CD4-positive, alpha-beta T cell (primary cell): ENCODE measurements at regions not wholly inside any gene's neighbourhood (a gene's known extent, or its start where the extent isn't known, plus 50 kb on each side); places are given as distances from the start of the nearest gene placed in this dataset.
"Not testable (repeated sequence)": the region's sequence is repeated elsewhere in the genome, so short reads cannot be mapped to it uniquely, and the experiment has no call there.

ENCODE experiments used
- ATAC-seq: fragments of 200-7000 bp; cut with Tn5 transposase; one replicate; pipeline ENCODE4 v1.10.0; 2022; ENCODE audit warnings: mild to moderate bottlenecking; ENCODE audit not compliant: poor library complexity
- CTCF ChIA-PET: fragments of 350-600 bp; sonication (Branson Sonifier 250); formaldehyde crosslinking; loops from one replicate; lab custom pipeline; 2021; ENCODE audit warnings: antibody characterized with exemption, inconsistent platforms; lab: Charles Lee
- POLR2A ChIA-PET: fragments of 350-600 bp; sonication (Branson Sonifier 250); formaldehyde crosslinking; loops from one replicate; lab custom pipeline; 2021; ENCODE audit warnings: antibody characterized with exemption, inconsistent platforms; lab: Charles Lee
- DNase-seq, 14 experiments: peaks; one replicate each; pipeline ENCODE4 v3.0.0-alpha.2; 2013 to 2020; ENCODE audit warnings: mixed read lengths in 2 of 14
- H3K27ac ChIP-seq, 2 donors: one replicate each; pipeline versions ENCODE4 v1.5.1 to v1.7.0; 2013; ENCODE audit warnings: low read length in 2 of 2, low read depth in 1 of 2, mild to moderate bottlenecking in 1 of 2
- H3K27me3 ChIP-seq, 2 experiments: 1 replicate in 1 of 2; 2 replicates in 1 of 2; pipeline versions ENCODE4 v1.6.1 to v1.7.0; 2013; ENCODE audit warnings: low read length in 2 of 2, control low read depth in 1 of 2, mild to moderate bottlenecking in 1 of 2, moderate library complexity in 1 of 2; ENCODE audit not compliant: insufficient read depth in 2 of 2, control insufficient read depth in 1 of 2
- H3K36me3 ChIP-seq: one replicate; pipeline ENCODE4 v1.6.1; 2013; ENCODE audit warnings: low read length, control low read depth; ENCODE audit not compliant: insufficient read depth
- H3K4me1 ChIP-seq: one replicate; pipeline ENCODE4 v1.6.1; 2013; ENCODE audit warnings: low read length, control low read depth; ENCODE audit not compliant: insufficient read depth
- H3K4me3 ChIP-seq: one replicate; pipeline ENCODE4 v1.5.1; 2013; ENCODE audit warnings: mild to moderate bottlenecking, low read length, moderate library complexity
- H3K9me3 ChIP-seq, 2 experiments: 1 replicate in 1 of 2; 2 replicates in 1 of 2; pipeline versions ENCODE4 v1.6.1 to v1.7.0; 2013; ENCODE audit warnings: low read length in 2 of 2, mild to moderate bottlenecking in 2 of 2, control low read depth in 1 of 2, moderate library complexity in 1 of 2; ENCODE audit not compliant: control insufficient read depth in 1 of 2, insufficient read depth in 1 of 2
- H3K27ac Mint-ChIP-seq: one replicate; pipeline ENCODE4 v1.8.0; 2020; ENCODE audit warnings: mixed read lengths
- H3K27me3 Mint-ChIP-seq: one replicate; pipeline ENCODE4 v1.8.0; 2021; ENCODE audit warnings: mixed read lengths
- H3K36me3 Mint-ChIP-seq: one replicate; pipeline ENCODE4 v1.8.0; 2021; ENCODE audit warnings: low read depth, mixed read lengths
- H3K4me1 Mint-ChIP-seq: one replicate; pipeline ENCODE4 v1.8.0; 2021; ENCODE audit warnings: low read depth, mixed read lengths
- H3K4me3 Mint-ChIP-seq: one replicate; pipeline ENCODE4 v1.8.0; 2020; ENCODE audit warnings: mild to moderate bottlenecking, mixed read lengths
- H3K9me3 Mint-ChIP-seq: one replicate; pipeline ENCODE4 v1.8.0; 2020; ENCODE audit warnings: mixed read lengths
- CTCF ChIP-seq: fragments of 200-600 bp; IDR thresholded peaks from one replicate; pipeline ENCODE4 v1.8.0; 2022; ENCODE audit warnings: antibody characterized with exemption, mild to moderate bottlenecking
- intact Hi-C, 2 experiments: fragments of 100-400 bp; cut with DNase I in 1 of 2; cut with micrococcal nuclease in 1 of 2; formaldehyde crosslinking; loops; one replicate each; pipeline versions ENCODE4 v1.15.1 to v1.9.0; 2023 to 2025; cut with DNase I, micrococcal nuclease

- H3K9me3 Mint-ChIP-seq, result peaks cover 2% of the 10 kb centered on the region
- Histone ChIP-seq H3K36me3 (no peaks in the 10 kb centered on the region), H3K27me3 (peaks cover 0 to 2% of the 10 kb centered on the region in 2 experiments), H3K4me1 (no peaks in the 10 kb centered on the region), H3K27ac (no peak overlapping the region), H3K4me3 (no peak overlapping the region), H3K9me3 (peaks cover 0 to 3% of the 10 kb centered on the region in 2 experiments)
- intact Hi-C loops, result no loop called here
- ATAC-seq, result no peak
- POLR2A ChIA-PET, result no interaction called here
- peaks cover 21% of the 10 kb centered on the region for H3K27me3 Mint-ChIP-seq
- H3K36me3 Mint-ChIP-seq, result no peaks in the 10 kb centered on the region
- DNase-seq, result no peak
- no peaks in the 10 kb centered on the region for H3K4me1 Mint-ChIP-seq
- no peak overlapping the region for H3K4me3 Mint-ChIP-seq
- no peak for TF ChIP-seq CTCF
- CTCF ChIA-PET, result no interaction called here
- no peak overlapping the region for H3K27ac Mint-ChIP-seq
Measured at GRCh38 chr6:4635666-4636065, 140.5 kb upstream of the CDYL start.

- no peak for DNase-seq
- no peak overlapping the region for H3K4me3 Mint-ChIP-seq
- Histone ChIP-seq H3K4me3 (no peak overlapping the region), H3K27ac (no peak overlapping the region), H3K36me3 (no peaks in the 10 kb centered on the region), H3K9me3 (peaks cover 10 to 19% of the 10 kb centered on the region in 2 experiments), H3K27me3 (no peaks in the 10 kb centered on the region), H3K4me1 (no peaks in the 10 kb centered on the region)
- ChIA-PET CTCF (no interaction called here), POLR2A (no interaction called here)
- H3K4me1 Mint-ChIP-seq, result no peaks in the 10 kb centered on the region
- peaks cover 12% of the 10 kb centered on the region for H3K9me3 Mint-ChIP-seq
- intact Hi-C loops, result no loop called here
- H3K27ac Mint-ChIP-seq, result no peak overlapping the region
- ATAC-seq, result no peak
- no peak for TF ChIP-seq CTCF
- no peaks in the 10 kb centered on the region for H3K27me3 Mint-ChIP-seq
- H3K36me3 Mint-ChIP-seq, result no peaks in the 10 kb centered on the region
Measured at GRCh38 chr6:4632421-4632820, 143.8 kb upstream of the CDYL start.

GRCh38 chr6:4629789-4630188 lies 146.4 kb upstream of the CDYL start:
- peaks cover 12% of the 10 kb centered on the region for H3K9me3 Mint-ChIP-seq
- H3K4me1 Mint-ChIP-seq, intact Hi-C loops, H3K27me3 ChIP-seq, H3K4me1 ChIP-seq, H3K27me3 Mint-ChIP-seq, H3K4me3 Mint-ChIP-seq, DNase-seq, H3K27ac ChIP-seq, ATAC-seq, CTCF ChIA-PET, H3K4me3 ChIP-seq, H3K27ac Mint-ChIP-seq, POLR2A ChIA-PET, H3K36me3 ChIP-seq, H3K36me3 Mint-ChIP-seq: not testable (repeated sequence)
- H3K9me3 ChIP-seq, result peaks cover 10 to 19% of the 10 kb centered on the region in 2 experiments

- no peaks in the 10 kb centered on the region for H3K27me3 ChIP-seq
- ATAC-seq (no peak), DNase-seq (no peak)
- H3K9me3 ChIP-seq, result peaks cover 10 to 16% of the 10 kb centered on the region in 2 experiments
- intact Hi-C loops, result no loop called here
- Mint-ChIP-seq H3K4me1 (no peaks in the 10 kb centered on the region), H3K27me3 (no peaks in the 10 kb centered on the region), H3K27ac (no peak overlapping the region), H3K36me3 (no peaks in the 10 kb centered on the region), H3K4me3 (no peak overlapping the region), H3K9me3 (peaks cover 9% of the 10 kb centered on the region)
- CTCF ChIA-PET, result no interaction called here
- POLR2A ChIA-PET, result no interaction called here
- H3K4me3 ChIP-seq, result no peak overlapping the region
- no peaks in the 10 kb centered on the region for H3K4me1 ChIP-seq
- no peak overlapping the region for H3K27ac ChIP-seq
- no peak for TF ChIP-seq CTCF
- no peaks in the 10 kb centered on the region for H3K36me3 ChIP-seq
Measured at GRCh38 chr6:4625557-4625956, 150.6 kb upstream of the CDYL start.
